PC-3 (cell line): ENCODE measurements at regions not wholly inside any gene's neighbourhood (a gene's known extent, or its start where the extent isn't known, plus 50 kb on each side); places are given as distances from the start of the nearest gene placed in this dataset.
"Not testable (repeated sequence)": the region's sequence is repeated elsewhere in the genome, so short reads cannot be mapped to it uniquely, and the experiment has no call there.

Source experiments
- ATAC-seq: fragments of 200-7000 bp; cut with Tn5 transposase; 2 replicates; pipeline ENCODE4 v1.9.1; 2020; ENCODE audit warnings: mild to moderate bottlenecking, moderate library complexity
- BruUV-seq: library from RNA; stranded (reverse); fragments of 400-500 nt; replicated peaks from 2 replicates; lab custom pipeline; 2021; lab: Mats Ljungman, UMichigan
- CTCF ChIA-PET: fragments of 300-600 bp; sonication (Branson Sonifier 250); formaldehyde crosslinking; loops from one replicate; lab custom pipeline; 2022; ENCODE audit warnings: antibody characterized with exemption; lab: Charles Lee
- POLR2A ChIA-PET: fragments of 300-600 bp; sonication (Branson Sonifier 250); formaldehyde crosslinking; loops from one replicate; lab custom pipeline; 2022; ENCODE audit warnings: antibody characterized with exemption; ENCODE audit not compliant: unreplicated experiment; lab: Charles Lee
- DNase-seq: peaks from one replicate; pipeline ENCODE4 v3.0.0-alpha.2; 2015
- H2AFZ ChIP-seq: fragments of 300-600 bp; sonication (generic); 2 replicates; pipeline ENCODE4 v1.6.0; 2016; ENCODE audit warnings: antibody characterized with exemption, low read length
- H3F3A ChIP-seq: fragments of 300-600 bp; sonication (generic); one replicate; pipeline ENCODE4 v1.6.0; 2017; ENCODE audit warnings: antibody characterized with exemption, low read length, control low read depth, mild to moderate bottlenecking; ENCODE audit not compliant: unreplicated experiment
- H3K27ac ChIP-seq: fragments of 300-600 bp; sonication (generic); 2 replicates; pipeline ENCODE4 v1.5.1; 2016; ENCODE audit warnings: mild to moderate bottlenecking, low read length
- H3K27me3 ChIP-seq: fragments of 300-600 bp; sonication (generic); 2 replicates; pipeline ENCODE4 v1.6.1; 2016; ENCODE audit warnings: low read length, mixed read lengths
- H3K36me3 ChIP-seq: fragments of 300-600 bp; sonication (generic); 2 replicates; pipeline ENCODE4 v1.6.1; 2016; ENCODE audit warnings: low read depth, mixed run types, low read length, mixed read lengths
- H3K4me1 ChIP-seq: fragments of 300-600 bp; sonication (generic); 2 replicates; pipeline ENCODE4 v1.5.1; 2016; ENCODE audit warnings: low read length; ENCODE audit not compliant: insufficient read depth
- H3K4me2 ChIP-seq: fragments of 300-600 bp; sonication (generic); 2 replicates; pipeline ENCODE4 v1.6.0; 2016; ENCODE audit warnings: low read length
- H3K4me3 ChIP-seq: fragments of 300-600 bp; sonication (generic); 2 replicates; pipeline ENCODE4 v1.5.1; 2016; ENCODE audit warnings: mild to moderate bottlenecking, low read length, mixed read lengths
- H3K79me2 ChIP-seq: fragments of 300-600 bp; sonication (generic); 2 replicates; pipeline ENCODE4 v1.6.1; 2017; ENCODE audit warnings: low read length, mixed read lengths
- H3K9ac ChIP-seq: fragments of 300-600 bp; sonication (generic); 2 replicates; pipeline ENCODE4 v1.6.0; 2016; ENCODE audit warnings: mild to moderate bottlenecking, low read length
- H3K9me2 ChIP-seq: fragments of 300-600 bp; sonication (generic); replicated peaks from 2 replicates; pipeline ENCODE4 v1.6.1; 2016; ENCODE audit warnings: mixed run types, low read length, mixed read lengths
- H3K9me3 ChIP-seq: fragments of 300-600 bp; sonication (generic); 2 replicates; pipeline ENCODE4 v1.6.1; 2016; ENCODE audit warnings: low read length, mixed read lengths
- H4K20me1 ChIP-seq: fragments of 300-600 bp; sonication (generic); 2 replicates; pipeline ENCODE4 v1.6.1; 2016; ENCODE audit warnings: low read length, mixed read lengths
- EZH2 ChIP-seq: fragments of 300-600 bp; sonication (generic); IDR thresholded peaks from one replicate; pipeline ENCODE4 v1.6.1; 2017; ENCODE audit warnings: antibody characterized with exemption, mild to moderate bottlenecking, low read length; ENCODE audit not compliant: unreplicated experiment
- EZH2phosphoT487 ChIP-seq: fragments of 300-600 bp; sonication (generic); IDR thresholded peaks from 2 replicates; pipeline ENCODE4 v1.6.1; 2018; ENCODE audit warnings: mild to moderate bottlenecking, antibody characterized with exemption, low read length, borderline replicate concordance
- intact Hi-C: fragments of 100-400 bp; cut with micrococcal nuclease; formaldehyde crosslinking; loops from 2 replicates; pipeline ENCODE4 v1.9.0; 2023
- TF ChIP-seq, protein P1 (sequence below): fragments of 300-600 bp; sonication (generic); conservative IDR thresholded peaks from 2 replicates; pipeline ENCODE4 v1.5.1; 2017; ENCODE audit warnings: antibody characterized with exemption, low read depth, mild to moderate bottlenecking, low read length

DNA sequence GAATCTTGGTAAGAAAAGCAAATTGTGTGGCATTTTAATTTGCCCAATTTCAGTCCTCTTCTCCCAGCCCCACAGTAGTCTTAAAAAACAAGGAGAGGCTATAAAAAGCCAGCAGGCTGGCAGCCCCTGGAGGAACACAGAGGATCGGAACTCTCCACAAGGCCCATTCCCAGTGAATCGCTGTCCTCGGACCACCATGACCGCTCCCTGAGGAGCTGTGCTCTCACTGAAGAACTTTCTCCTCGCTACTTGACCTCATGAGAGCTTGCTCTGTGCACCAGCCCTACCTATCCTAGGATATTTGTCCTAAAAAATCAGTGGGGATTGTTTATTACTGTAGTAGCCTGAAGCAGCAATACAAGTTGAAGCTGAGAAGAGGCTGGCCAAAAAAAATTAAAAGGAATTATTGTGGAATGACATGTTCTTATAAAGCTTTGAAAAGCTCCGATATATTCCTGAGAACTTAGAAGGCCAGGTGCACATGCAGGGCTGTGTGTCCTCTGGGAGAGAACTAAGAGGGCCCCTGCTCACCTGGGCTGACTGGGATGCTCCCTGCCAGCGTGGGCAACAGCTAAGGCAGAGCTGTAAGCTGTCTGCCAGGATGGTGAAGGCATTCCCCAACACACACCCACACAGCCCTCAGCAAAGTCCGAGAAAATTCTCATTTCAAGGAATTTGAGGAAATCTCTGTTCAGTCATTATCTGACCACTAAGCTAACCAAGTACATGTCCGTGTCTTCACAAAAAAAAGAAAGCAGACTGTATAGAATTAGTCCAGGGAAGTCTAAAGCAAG, 148.8 kb upstream of the SFSWAP start:
- no TSS peak for BruUV-seq
- no peak overlapping the region for H2AFZ ChIP-seq
- POLR2A ChIA-PET = no interaction called here

DNA sequence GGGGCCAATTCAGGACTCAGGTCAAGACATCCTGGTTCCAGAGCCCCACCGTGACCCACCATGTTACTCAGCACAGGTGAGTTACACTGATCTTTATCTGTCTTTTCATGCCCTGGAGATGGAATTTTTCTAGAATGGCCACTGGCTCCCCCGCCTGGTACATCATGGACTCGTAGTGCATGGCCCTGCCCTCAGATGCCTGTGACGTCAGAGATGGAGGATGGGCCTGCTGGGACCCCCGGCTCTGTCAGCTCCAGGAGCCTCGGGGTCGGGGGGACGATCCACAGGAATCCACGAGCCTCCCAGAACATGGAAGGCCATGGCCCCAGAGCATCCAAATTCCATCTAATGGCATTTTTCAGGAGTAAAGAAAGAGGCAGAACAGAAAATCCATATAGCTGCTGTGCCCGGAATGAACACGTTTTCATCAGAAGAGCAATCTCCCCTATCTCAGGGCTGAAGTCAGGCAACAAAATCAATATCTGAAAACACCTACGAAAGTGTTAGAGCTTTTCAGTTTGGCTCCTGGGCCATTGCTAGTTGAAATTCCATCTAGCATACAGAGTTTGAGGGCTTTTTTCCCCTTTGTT, 146.7 kb upstream of the SFSWAP start:
- intact Hi-C loops, CTCF ChIA-PET: not testable (repeated sequence)

More for the DNA sequence above, 148.8 kb upstream of the SFSWAP start:
- Histone ChIP-seq H3K27me3 (peaks cover 62% of the 10 kb centered on the region), H3K4me1 (no peaks in the 10 kb centered on the region), H3K4me2 (no peak overlapping the region), H3F3A (no peaks in the 10 kb centered on the region), H3K36me3 (no peaks in the 10 kb centered on the region), H3K27ac (no peak overlapping the region), H3K9me3 (no peaks in the 10 kb centered on the region), H3K4me3 (no peak overlapping the region), H3K9me2 (no peaks in the 10 kb centered on the region), H3K79me2 (no peaks in the 10 kb centered on the region), H3K9ac (no peak overlapping the region), H4K20me1 (no peaks in the 10 kb centered on the region)
- ATAC-seq = no peak
- CTCF ChIA-PET = no interaction called here
- TF ChIP-seq, protein P1, sequence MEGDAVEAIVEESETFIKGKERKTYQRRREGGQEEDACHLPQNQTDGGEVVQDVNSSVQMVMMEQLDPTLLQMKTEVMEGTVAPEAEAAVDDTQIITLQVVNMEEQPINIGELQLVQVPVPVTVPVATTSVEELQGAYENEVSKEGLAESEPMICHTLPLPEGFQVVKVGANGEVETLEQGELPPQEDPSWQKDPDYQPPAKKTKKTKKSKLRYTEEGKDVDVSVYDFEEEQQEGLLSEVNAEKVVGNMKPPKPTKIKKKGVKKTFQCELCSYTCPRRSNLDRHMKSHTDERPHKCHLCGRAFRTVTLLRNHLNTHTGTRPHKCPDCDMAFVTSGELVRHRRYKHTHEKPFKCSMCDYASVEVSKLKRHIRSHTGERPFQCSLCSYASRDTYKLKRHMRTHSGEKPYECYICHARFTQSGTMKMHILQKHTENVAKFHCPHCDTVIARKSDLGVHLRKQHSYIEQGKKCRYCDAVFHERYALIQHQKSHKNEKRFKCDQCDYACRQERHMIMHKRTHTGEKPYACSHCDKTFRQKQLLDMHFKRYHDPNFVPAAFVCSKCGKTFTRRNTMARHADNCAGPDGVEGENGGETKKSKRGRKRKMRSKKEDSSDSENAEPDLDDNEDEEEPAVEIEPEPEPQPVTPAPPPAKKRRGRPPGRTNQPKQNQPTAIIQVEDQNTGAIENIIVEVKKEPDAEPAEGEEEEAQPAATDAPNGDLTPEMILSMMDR = no peak
- TF ChIP-seq EZH2 = no peak
- DNase-seq = no peak
- intact Hi-C loops = no loop called here

DNA sequence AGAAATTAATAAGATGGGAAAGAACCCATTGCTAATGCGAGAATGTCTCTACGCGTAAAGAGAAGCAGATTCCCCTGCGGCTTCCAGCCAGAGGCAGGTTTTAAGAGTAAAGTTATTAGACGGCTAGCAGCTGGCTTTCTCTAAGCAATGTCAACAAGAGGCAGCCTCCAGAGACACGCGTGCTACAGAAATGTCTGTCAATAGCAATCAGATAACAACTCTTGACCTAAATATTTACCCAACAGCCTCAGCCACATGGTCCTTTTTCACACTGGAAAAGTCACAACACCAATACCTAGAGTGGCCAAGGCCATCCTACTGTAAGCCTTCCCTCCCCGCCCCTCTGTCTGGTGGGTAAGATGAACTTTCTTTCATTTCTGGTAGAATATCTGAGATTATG, 146.0 kb upstream of the SFSWAP start:
- Histone ChIP-seq H3K4me2 (no peak overlapping the region), H3K27me3 (peaks cover 74% of the 10 kb centered on the region), H4K20me1 (no peaks in the 10 kb centered on the region), H3K79me2 (no peaks in the 10 kb centered on the region), H3K9me2 (no peaks in the 10 kb centered on the region), H3K4me1 (no peaks in the 10 kb centered on the region), H3K36me3 (no peaks in the 10 kb centered on the region), H3F3A (no peaks in the 10 kb centered on the region), H3K27ac (no peak overlapping the region), H3K4me3 (no peak overlapping the region), H3K9me3 (no peaks in the 10 kb centered on the region), H2AFZ (no peak overlapping the region), H3K9ac (no peak overlapping the region)
- CTCF ChIA-PET = no interaction called here
- no TSS peak for BruUV-seq
- ATAC-seq (no peak), DNase-seq (no peak)
- no peak for TF ChIP-seq EZH2phosphoT487
- TF ChIP-seq, protein P1 = no peak
- no peak for TF ChIP-seq EZH2
- intact Hi-C loops = no loop called here
- POLR2A ChIA-PET = no interaction called here

More for the DNA sequence above, 146.7 kb upstream of the SFSWAP start:
- H3K9me3 ChIP-seq, H3K9ac ChIP-seq, BruUV-seq, H3K36me3 ChIP-seq, H3K79me2 ChIP-seq, H3K4me3 ChIP-seq, H2AFZ ChIP-seq, H4K20me1 ChIP-seq, H3K4me1 ChIP-seq, H3K27ac ChIP-seq, H3K4me2 ChIP-seq, DNase-seq, H3K9me2 ChIP-seq, H3F3A ChIP-seq, POLR2A ChIA-PET: not testable (repeated sequence)
- H3K27me3 ChIP-seq = peaks cover 68% of the 10 kb centered on the region
- ATAC-seq = peak; percentile 18; the same call in 1 of the 2 replicates
- TF ChIP-seq, protein P1 = peak; percentile 14; the same call in 1 of the 2 replicates
